ENCODE measurements at regions not wholly inside any gene's neighbourhood (a gene's known extent, or its start where the extent isn't known, plus 50 kb on each side); places are given as distances from the start of the nearest gene placed in this dataset.

DNA sequence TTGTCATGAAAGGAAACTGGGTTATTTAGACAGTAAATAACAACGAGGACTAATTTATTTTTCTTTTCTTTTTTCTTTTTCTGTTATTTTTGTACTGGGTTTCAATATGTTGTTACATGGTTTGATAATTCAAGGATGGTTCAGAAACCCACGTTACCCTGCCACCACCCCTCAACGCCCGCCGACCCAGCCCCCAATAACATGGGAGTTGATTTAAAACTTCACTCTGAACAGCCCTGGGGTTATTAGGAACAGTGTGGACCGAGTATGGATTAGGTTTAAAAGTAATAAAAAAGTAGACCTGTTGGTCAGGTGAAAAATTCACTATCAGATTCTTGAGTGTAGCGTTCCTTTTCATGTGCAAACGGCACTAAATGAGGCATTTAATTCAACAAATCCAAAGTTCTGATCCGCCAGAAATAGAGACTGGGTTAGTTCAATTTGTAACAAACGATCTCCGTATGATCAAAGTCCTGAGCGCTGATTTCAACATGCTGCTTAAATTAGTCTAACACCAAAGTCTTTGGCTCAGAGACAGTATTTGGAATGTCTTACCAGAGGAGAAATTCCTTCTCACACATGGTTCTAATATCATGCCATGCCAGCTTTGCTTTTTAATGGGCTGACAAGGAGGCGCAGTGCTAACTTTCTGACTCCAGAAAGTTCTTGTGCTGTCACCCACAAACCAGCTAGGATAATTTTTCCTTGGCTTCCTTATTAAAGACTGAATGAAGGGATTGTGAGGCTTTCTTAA lies 173.1 kb upstream of the IRX3 start:
- DNase-seq: no peak
- 70 to 78% (median 75%) methylated on average over 13 of the region's 13 CpGs for WGBS, 3 donors

GRCh38 chr16:54458923-54459322 lies 172.3 kb upstream of the IRX3 start:
- no peak overlapping the region for H3K4me3 ChIP-seq
- H3K27ac ChIP-seq: no peak overlapping the region
- WGBS, 3 donors: 77 to 80% (median 77%) methylated on average over 1 of the region's 1 CpG
- DNase-seq: no peak
- intact Hi-C loops (cut with DNase I): no loop called here
- no peaks in the 10 kb centered on the region for H3K27me3 ChIP-seq
- H3K9me3 ChIP-seq: no peaks in the 10 kb centered on the region
- H3K4me1 ChIP-seq (ENCODE audit: insufficient read depth): no peaks in the 10 kb centered on the region
- TF ChIP-seq EP300 (IDR thresholded peaks at IDR 0.05): no peak
- TF ChIP-seq, protein P1, sequence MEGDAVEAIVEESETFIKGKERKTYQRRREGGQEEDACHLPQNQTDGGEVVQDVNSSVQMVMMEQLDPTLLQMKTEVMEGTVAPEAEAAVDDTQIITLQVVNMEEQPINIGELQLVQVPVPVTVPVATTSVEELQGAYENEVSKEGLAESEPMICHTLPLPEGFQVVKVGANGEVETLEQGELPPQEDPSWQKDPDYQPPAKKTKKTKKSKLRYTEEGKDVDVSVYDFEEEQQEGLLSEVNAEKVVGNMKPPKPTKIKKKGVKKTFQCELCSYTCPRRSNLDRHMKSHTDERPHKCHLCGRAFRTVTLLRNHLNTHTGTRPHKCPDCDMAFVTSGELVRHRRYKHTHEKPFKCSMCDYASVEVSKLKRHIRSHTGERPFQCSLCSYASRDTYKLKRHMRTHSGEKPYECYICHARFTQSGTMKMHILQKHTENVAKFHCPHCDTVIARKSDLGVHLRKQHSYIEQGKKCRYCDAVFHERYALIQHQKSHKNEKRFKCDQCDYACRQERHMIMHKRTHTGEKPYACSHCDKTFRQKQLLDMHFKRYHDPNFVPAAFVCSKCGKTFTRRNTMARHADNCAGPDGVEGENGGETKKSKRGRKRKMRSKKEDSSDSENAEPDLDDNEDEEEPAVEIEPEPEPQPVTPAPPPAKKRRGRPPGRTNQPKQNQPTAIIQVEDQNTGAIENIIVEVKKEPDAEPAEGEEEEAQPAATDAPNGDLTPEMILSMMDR (IDR thresholded peaks at IDR 0.05): no peak
- no peaks in the 10 kb centered on the region for H3K36me3 ChIP-seq

More for the DNA sequence above, 173.1 kb upstream of the IRX3 start:
- no peaks in the 10 kb centered on the region for H3K4me1 ChIP-seq (ENCODE audit: insufficient read depth)
- H3K27me3 ChIP-seq: no peaks in the 10 kb centered on the region
- no peak overlapping the region for H3K4me3 ChIP-seq
- intact Hi-C loops (cut with DNase I): no loop called here
- no peak overlapping the region for H3K27ac ChIP-seq
- no peaks in the 10 kb centered on the region for H3K36me3 ChIP-seq
- H3K9me3 ChIP-seq: no peaks in the 10 kb centered on the region
- TF ChIP-seq POLR2A (IDR thresholded peaks at IDR 0.05) (no peak), EP300 (IDR thresholded peaks at IDR 0.05) (no peak)
- TF ChIP-seq, protein P1 (IDR thresholded peaks at IDR 0.05): no peak

DNA sequence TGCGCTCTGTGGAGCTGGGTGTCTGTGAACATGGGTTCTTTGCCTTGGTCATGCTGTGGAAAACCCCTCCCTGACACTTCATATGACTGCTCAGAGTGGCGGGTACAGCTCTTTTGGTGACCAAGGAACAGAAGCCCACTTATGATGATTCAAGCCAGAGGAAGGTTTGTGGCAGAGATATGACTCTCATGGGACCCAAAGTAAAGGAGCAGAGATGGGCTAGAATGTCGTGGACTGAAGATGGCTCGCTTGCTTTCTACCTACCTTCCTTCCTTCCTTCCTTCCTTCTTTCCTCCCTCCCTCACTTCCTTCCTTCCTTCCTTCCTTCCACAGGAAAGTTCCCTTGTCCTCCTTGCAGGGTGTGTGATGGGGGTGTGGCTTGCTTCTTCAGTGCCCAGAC lies 169.7 kb upstream of the IRX3 start:
- no peak overlapping the region for H3K27ac ChIP-seq
- no peaks in the 10 kb centered on the region for H3K27me3 ChIP-seq
- TF ChIP-seq, protein P1 (IDR thresholded peaks at IDR 0.05): no peak
- TF ChIP-seq EP300 (IDR thresholded peaks at IDR 0.05) (no peak), POLR2A (IDR thresholded peaks at IDR 0.05) (no peak)
- no peak for DNase-seq
- H3K4me1 ChIP-seq (ENCODE audit: insufficient read depth): no peaks in the 10 kb centered on the region
- intact Hi-C loops (cut with DNase I): no loop called here
- no peaks in the 10 kb centered on the region for H3K36me3 ChIP-seq
- 58 to 76% (median 75%) methylated on average over 4 of the region's 4 CpGs for WGBS, 3 donors
- no peak overlapping the region for H3K4me3 ChIP-seq
- no peaks in the 10 kb centered on the region for H3K9me3 ChIP-seq

DNA sequence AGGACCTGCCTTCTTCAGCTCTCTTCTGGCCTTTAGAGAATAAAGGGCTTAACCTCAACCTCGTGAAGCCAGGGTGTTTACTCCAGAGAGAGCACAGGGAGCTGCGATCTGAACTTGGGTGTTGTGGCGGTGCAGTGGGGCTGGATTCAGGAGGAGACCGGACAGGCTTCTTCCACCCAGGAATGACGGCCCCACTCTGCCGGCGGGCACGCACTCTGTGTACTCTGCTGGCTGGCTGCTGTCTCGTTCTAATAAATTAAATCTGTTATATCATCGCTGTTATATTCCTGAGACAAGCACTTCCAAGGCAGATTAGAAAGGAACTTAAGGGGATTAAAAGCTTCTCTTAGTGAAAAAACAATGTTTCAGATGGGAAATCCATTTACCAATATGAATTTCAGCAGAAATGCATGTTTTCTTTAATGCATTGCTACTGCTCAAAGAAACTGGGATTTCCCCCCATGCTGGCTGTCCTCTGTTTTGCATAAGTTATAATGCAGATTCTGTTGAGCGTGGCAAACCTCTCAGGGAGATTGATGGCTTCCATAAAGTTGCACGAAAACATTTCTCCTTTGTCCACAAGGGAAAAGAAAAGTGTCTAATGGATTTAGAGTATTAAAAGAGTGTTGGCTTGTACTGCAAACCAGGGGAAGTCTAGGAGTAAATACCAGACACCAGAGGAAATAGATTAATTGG lies 168.6 kb upstream of the IRX3 start:
- Histone ChIP-seq H3K27ac (no peak overlapping the region), H3K27me3 (no peaks in the 10 kb centered on the region), H3K4me3 (no peak overlapping the region), H3K36me3 (no peaks in the 10 kb centered on the region), H3K4me1 (ENCODE audit: insufficient read depth) (no peaks in the 10 kb centered on the region), H3K9me3 (no peaks in the 10 kb centered on the region)
- no peak for DNase-seq
- intact Hi-C loops (cut with DNase I): no loop called here
- TF ChIP-seq EP300 (IDR thresholded peaks at IDR 0.05): no peak
- TF ChIP-seq, protein P1 (IDR thresholded peaks at IDR 0.05): no peak
- WGBS, 3 donors: 31 to 37% (median 33%) methylated on average over 12 of the region's 12 CpGs

Measured in ovary (tissue), 7 donors.